NCI-H2081 (cell line): ENCODE measurements at regions not wholly inside any gene's neighbourhood (a gene's known extent, or its start where the extent isn't known, plus 50 kb on each side); places are given as distances from the start of the nearest gene placed in this dataset.

Experiments
- DNase-seq, 2 experiments: peaks; one replicate each; lab custom pipeline; 2025; lab: John Stamatoyannopoulos, UW

DNA sequence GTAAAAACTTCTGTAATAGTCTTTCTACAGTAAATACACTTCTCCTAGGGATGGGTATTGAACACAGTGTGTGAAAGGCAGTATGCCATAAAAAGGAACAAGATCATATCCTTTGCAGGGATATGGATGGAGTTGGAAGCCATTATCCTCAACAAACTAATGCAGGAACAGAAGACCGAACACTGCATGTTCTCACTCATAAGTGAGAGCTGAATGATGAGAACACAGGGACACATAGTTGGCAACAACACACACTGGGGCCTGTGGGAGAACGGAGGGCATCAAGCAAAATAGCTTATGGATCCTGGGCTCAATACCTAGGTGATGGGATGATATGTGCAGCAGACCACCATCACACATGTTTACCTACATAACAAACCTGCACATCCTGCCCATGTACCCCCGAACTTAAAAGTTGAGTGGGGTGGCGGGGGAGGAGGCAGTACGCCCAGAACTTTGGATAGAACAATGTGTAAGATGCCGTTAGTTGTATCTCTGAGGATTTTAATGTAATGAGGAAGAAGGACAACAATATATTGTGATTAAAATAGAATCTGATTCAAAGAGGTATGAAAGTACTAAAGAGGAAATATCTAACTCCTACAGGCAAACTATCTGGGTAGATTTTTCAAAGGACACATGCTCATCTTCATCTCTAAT, 183.2 kb downstream of the NDFIP2 start:
- DNase-seq: no peak

DNA sequence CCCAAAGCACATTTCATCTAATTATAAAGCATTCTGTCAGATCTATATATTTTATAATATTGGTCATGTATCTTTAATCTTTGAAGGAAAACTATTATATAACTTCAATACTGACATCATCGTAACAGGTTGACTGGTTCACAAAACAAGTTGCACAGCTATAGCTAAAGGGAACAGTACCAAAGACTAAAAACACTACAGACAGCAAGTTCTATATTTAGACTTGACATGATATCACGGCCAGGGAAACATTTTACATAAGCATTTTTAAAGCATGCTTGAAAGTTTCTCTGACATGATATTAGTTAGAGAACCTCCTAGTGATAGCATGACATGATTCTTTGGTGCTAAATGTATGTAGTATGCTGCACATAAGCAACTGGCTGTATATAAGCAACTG, 182.5 kb downstream of the NDFIP2 start:
- no peak for DNase-seq

DNA sequence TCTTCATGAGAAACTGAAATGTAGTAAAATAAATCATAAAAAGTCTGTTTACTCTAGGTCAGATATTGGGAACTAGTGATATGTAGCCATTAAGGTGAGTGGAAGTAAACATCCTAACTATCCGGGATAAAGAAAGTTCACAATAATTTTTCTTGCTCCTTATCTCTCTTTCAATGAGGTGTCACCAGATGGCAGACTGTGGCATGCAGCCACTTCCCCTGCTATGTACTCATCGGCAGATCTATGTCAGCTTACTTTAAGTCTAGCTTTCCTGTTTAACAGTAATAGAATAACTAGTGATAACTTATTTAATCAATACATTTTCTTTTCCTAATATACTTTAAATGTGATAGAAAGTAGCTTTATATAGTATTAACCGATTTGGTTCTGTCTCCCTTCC, 181.9 kb downstream of the NDFIP2 start:
- DNase-seq: no peak

DNA sequence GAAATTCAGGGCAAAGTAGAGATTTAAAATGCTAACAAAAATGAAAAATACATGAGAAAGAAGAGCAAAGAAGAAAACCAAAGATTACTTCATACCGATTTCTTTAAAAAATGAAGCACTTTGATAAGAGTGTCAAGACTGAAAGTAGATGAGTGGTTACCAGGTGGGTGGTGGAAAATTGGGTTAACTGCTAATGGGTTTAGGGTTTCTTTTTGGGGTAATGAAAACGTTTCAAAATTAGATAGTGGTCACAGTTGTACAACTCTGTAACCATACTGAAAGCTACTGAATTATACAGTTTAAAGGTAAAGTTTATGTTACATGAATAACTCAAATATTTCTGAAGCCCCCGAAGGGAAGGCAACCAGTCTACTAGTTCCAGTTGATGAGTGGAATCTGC, 179.4 kb downstream of the NDFIP2 start:
- DNase-seq: no peak

DNA sequence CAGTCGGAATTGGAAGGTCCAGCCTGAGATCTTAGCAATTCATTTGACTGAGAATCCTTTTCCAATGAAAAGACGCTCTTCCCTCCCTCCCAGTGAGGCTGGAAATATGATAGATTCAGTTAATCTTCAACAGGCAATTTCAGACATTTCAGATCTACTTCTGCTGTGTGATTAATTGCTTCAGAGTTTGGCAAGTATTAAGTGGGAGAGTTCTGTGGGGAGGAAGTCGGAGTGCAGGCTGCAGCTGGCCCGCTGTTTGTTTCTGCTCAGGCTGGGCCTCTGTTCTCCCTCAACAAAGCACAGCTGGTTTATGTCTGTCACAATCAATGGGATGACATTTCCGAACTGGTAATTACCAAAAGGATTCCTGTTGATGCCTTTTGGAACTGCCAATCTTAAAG, 178.2 kb downstream of the NDFIP2 start:
- DNase-seq: no peak

DNA sequence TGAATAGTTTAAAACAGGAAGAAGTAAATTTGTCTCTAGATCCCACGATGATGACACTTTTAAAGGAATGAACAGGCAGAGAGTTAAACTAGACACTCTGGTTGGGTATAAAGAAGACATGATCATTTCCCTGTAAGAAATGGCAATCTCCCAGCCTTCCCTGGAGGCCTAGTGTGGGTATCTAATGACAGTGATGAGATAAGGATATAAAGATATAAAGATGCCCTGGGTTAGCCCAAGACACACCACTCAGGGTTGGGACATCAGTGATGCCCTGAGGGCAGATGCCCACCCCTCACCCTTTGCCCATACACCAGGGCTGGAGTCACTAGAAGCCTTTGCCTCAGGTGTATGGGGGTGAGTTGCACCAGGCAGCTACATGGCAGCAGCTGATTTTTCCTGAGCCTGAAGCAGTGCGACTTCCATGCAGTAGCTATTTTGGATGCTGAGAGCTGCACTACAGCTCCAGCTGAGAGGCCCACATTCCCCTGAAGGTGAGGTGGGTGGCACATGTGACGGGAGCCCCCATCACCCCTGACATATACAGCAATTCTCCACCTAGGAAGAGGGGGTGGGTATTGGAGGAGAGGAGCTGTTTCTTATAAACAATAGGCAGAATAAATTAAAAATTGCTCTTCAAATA, 177.5 kb downstream of the NDFIP2 start:
- DNase-seq: no peak

DNA sequence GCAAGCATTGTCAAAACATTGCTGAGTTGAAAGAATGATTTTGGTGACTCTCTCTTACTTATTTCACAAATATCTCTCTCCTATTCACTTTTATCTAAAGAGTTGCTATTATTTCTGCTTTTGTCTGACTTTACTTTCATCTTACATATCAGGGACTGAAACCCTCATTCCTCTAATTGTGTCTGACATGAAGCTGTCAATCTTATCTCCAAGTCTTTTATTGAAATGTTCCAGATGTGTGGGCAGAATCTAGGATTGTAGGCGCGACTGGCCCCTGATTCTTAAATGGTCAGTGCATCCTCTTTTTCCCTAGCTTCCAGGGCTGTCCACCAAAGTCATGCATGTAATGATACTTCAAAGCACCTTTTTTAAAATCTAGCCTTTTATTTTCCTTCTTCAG, 174.6 kb downstream of the NDFIP2 start:
- no peak for DNase-seq

DNA sequence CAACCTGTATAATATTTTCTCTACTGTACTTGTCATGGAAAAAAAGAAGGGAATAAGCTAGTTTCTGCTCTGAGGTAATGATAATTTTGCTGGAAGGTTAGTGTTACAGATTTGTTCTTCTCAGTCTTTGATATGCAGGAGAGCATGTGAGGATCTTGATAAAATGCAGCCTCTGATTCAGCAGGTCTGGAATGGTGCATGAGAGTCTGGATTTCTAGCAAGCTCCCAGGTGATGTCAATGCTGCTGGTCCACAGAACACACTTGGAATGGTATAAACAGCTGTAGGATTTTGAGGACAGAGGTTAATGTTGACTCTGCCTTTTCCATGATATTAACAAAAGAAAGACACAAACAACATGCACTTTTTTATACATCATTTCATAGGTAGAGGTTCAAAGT, 173.6 kb downstream of the NDFIP2 start:
- DNase-seq: no peak

DNA sequence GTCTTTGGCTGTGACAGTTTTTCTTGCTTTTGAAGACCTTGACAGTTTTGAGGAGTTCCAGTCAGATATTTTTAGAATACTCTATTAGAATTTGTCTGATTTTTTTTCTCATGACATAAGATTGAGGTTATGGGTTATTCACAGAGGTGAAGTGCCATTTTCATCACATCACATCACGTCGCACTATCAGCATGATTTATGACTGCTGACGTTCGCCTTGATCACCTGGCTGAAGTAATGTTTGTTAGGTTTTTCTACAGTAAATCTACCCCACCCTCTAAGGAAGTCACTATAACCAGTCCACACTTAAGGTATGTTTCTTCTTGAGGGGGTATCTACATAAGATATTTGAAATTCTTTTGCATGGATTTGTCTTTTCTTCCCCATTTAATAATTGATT, 169.7 kb downstream of the NDFIP2 start:
- no peak for DNase-seq

DNA sequence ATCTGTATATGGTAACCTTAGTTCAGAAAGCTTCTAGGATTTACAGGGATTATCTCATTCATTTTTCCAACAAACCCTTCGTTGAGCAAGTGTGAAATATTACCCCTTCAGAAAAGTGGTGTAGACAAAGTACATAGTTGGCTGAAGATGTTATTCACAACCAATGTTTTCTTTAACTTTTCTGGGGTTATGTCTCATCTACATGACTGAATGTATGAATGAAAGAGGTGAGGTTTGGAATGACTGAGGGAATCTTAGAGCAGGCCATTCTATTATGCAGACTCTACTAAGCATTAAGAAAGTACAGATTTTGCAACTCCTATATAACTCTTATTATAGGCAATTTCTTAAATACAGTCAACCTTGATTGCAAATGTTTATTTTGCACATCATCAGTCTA, 167.2 kb downstream of the NDFIP2 start:
- no peak for DNase-seq

DNA sequence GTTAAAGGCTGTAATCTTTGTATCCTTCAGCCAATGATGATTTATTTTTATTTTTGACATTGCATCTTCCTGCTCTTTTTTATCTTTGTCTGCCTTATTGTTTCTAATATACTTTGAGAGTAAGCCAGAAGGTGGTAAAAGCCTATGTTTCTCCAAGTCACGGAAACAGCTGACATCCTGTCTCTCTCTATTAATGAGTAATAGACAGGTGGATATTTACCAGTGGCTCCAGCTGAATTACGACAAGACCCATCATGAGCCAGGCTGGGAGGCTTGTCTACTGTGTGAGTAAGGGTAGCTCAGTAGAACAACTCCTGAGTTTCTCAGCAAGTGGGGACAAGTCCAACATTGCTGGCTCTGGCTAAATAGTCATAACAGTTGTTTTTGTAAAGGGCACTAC, 166.6 kb downstream of the NDFIP2 start:
- DNase-seq: peak in 1 of 2 experiments; percentile 80

DNA sequence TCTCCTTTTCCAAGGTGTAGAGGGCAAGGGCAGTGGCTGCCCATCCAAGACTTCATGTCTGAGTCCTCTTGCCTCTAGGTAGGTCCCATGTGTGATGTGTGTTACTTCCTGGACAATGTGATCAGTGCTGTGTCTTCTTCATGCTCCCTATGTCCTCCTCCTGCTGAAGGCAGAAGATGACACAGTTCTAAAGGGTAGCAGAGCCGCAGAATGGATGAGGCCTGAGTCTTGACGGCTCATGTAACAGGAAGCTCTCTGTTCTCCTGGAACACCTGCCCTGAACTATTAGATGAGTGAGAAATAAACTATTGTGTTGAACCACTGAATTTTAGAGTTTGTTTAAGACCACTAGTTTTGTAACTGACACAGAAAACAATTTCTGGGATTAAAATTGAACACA, 165.9 kb downstream of the NDFIP2 start:
- DNase-seq: no peak

DNA sequence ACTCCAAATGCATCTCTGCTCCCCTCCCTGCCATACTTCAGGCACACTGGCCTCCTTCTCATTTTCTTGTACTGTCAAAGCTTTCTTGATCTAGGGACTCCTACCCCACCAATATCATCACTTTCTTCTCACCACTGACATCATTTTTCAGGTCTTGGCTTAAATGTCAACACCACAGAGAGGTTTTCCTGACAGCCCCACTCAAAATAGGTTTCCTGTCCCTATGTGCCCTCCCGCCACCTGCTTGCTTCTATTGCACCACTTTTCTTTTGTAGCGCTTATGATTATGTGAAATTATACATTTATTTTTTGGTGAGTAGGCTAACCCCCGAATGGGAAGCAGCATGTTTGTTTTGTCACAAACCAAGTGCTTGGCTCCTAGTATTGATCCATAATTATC, 164.6 kb downstream of the NDFIP2 start:
- peak in 1 of 2 experiments; percentile 41 for DNase-seq

DNA sequence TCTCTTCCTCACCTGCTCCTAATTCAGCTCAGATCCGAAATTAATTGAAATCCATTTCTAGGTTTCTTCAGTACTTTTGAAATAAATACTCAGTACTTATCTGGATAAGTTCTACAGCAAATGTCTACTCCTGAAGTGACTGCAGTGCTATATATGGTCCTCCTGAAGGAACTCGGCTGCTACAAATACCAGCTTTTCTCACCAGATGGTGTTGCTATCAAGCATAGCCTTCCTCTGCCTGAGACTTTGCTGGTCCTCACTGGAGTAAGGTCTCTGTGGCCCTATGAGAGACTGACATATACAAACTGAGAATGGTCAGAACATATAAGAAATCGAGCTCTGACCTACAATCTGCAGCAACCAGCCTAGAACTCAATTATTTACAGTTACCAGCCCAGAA, 161.6 kb downstream of the NDFIP2 start:
- DNase-seq: no peak

DNA sequence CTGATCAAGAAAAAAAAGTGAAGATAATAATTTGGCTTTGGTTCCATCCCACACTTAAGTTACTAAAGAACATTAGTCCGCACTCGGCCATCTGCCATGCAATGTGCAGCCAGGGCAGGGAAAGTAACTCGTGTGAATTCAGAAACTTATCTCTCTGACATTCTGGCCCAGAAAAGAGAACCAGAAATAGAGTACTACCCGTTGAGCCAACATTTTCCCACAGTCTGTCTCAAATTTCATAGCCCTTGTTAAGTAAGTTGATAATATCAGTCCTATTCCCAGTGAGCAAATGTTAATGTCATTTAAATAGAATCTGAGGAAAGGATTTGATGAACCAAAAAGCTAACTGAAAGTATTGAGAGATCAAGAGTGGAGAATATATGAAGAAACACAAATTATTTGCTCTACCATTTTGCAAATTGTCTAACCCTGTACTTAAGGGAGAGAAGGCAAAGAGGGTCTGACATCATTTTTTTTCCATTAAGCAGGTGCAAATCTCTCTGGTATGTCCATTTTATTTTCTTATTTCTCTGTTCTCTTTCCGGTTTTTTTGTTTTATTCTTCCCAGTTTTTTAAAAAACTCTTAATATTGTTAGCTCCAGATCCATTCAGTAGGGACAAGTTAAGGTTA, 156.3 kb downstream of the NDFIP2 start:
- DNase-seq: no peak

DNA sequence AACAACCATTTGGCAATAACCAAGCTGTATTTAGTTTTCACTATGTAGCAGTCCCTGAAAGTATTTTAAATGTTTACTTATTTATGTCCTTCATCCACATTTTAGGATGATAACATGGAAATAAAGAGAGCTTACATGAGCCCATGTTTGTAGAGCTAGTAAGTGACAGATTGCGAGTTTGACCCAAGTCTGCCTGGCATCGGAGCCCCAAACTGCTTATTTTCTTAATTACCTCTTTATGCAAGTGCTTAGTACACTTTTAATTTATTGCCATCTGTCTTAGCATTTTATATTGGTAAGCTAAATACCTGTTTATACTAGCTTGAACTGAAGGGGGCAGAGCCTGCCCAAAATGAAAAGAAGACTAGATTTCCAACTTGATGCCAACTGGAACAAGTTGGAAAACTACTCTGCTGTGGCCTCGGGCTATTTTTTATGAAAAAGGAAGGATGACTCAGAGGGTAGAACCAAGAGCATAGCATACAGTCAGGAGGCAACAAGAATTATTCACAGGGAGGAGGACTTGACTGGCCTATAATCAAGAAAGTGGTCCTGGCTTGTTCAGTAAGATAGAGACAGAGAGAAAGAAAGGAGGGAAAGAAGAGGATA, 150.2 kb downstream of the NDFIP2 start:
- DNase-seq: peak in 1 of 2 experiments; percentile 29

DNA sequence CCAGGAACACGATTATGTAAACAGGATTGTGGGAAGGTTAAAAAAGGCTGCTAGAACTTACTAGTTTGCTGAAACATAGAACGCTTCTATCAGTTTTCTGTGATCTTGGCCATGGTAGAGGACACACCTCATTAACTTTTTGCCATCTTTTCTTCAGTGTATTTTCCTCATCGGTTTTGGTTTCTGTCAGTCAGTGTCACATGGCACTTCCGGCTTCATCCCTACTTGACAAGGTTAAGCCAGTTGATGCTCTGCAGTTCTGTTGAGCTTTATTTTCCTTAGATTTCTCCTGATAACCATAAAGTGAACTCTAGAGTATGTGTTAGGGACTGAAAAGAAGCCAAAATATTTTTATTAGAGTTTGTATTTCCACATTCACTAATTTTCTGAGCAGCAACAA, 147.5 kb downstream of the NDFIP2 start:
- DNase-seq: no peak

DNA sequence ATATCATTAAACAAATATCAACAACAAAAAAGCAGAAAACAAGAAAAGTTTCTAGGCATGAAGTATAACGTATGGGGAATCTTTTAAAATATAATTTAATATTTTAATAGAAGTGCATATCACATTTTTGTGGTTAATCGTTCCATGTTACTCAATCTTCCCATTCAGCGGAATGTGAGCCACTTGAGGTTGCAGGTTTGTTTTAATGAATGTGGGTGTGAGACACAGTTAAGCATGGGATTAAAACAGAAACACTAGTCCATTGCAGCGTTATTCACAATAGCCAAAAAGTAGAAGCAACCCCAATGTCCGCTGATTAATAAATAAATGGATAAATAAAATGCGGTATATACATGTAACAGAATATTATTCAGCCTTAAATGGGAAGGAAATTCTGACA, 146.0 kb downstream of the NDFIP2 start:
- DNase-seq: no peak

DNA sequence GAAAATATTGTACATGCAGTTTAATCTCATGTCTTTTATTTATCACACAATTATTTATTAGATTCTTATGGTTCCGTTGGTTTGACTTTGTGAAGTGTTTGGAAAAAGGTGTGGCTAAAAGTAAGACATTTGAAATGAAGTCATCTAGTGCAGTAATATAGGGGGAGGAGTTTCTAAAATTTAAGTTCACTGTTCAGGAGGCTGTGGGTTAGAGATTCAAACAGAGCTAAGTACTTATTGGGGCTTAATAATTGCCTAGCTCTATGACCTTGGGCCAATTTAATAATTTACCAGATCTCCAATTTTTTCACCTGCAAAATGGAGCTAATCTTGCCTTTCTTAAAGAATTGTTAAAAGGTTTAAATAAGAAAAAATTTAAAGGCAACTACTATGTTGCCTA, 144.6 kb downstream of the NDFIP2 start:
- DNase-seq: no peak

DNA sequence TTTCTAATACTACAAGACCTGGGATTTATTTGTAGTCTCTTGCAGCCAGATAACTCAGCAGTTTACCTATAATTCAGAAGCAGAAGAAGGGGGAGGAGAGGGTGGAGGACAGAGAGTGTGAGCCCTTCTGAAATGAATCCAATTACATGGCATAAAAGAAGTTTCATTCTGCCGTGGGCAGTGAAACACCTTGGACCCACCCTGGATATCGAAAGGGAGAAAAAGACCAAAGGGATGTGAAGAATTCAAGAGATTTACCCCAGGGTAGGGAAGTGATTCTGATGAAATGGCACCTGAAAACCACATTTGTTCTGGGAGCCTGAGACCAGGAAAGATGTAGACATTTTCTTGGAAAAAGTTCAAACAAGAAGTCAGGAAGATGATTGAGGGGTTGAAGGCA, 140.9 kb downstream of the NDFIP2 start:
- no peak for DNase-seq

DNA sequence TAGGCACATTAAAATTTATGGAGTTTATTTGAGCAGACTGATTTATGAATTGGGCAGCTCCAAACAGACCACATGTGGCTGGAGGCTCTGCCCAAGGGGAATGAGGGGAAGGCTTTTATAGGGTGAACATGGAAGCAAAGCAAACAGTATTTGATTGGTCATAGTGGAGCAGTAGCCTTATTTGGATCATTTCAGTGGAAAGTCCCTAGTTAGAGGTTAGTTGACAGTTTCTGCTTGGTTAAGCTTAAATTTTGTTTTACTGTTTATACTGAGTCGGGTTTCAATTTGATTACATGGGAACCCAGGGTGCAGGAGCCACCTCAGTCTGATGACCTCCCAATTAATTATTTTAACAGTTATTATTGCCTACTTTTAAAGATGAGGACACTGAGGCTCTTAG, 140.5 kb downstream of the NDFIP2 start:
- DNase-seq: no peak

DNA sequence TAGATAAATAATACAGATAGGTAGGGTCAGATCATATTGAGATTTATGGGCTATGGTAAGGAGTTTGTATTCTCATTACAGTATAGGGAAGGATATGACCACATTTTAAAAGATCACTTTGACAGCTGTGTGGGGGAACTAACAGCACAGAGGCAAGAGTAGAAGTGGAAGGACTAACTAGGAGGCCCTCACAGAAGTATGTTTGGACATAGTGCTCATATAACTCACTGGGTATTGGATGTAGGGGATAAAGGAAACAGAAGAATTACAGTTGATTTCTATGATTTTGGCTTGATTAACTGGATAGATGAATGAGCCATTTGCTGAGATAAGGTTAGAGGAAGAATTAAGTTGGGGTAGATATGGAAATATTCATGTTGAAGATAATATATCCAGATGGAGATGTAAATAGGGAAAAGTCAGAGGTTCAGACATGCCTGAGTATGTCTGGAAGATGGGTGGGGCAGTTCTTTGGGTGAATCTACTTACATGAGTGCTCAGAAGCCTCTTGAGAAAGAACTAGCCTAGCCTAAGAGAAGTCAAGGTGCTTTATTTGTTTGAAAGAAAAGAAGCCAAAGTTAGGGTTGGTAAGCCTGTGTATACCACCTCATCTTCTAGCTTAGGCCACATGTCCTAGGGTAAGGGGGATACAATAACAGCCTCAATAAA, 133.4 kb downstream of the NDFIP2 start:
- no peak for DNase-seq

DNA sequence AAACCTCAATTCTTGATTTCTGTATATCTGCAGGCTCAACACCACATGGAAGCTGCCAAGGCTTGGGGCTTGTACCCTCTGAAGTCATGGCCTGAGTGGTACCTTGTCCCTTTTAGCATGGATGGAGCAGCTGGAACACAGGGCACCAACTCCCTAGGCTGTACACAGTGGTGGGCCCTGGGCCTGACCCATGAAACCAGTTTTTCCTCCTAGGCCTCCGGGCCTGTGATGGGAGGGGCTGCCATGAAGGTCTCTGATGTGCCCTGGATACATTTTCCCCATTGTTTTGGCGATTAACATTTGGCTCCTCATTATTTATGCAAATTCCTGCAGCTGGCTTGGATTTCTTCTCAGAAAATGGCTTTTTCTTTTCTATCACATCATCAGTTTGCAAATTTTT, 131.6 kb downstream of the NDFIP2 start:
- no peak for DNase-seq
